GM23248 (cell line): ENCODE measurements at regions not wholly inside any gene's neighbourhood (a gene's known extent, or its start where the extent isn't known, plus 50 kb on each side); places are given as distances from the start of the nearest gene placed in this dataset.

Experiments
- EZH2 ChIP-seq: fragments of 200-600 bp; sonication (generic); IDR thresholded peaks from 2 replicates; pipeline ENCODE4 v1.6.1; 2018; ENCODE audit warnings: antibody characterized with exemption, mild to moderate bottlenecking; ENCODE audit not compliant: insufficient read depth, poor library complexity, severe bottlenecking
- EZH2phosphoT487 ChIP-seq: fragments of 200-600 bp; sonication (generic); IDR thresholded peaks from 2 replicates; pipeline ENCODE4 v1.6.1; 2018; ENCODE audit warnings: antibody characterized with exemption, moderate library complexity, mild to moderate bottlenecking, low read depth; ENCODE audit not compliant: insufficient read depth

GRCh38 chr7:142638581-142638980 lies 110.7 kb upstream of the PRSS1 start:
- TF ChIP-seq EZH2 = no peak
- no peak for TF ChIP-seq EZH2phosphoT487
